IPS-15b (cell line): ENCODE measurements at regions not wholly inside any gene's neighbourhood (a gene's known extent, or its start where the extent isn't known, plus 50 kb on each side); places are given as distances from the start of the nearest gene placed in this dataset.

Source experiments
- H3K27me3 ChIP-seq: one replicate; pipeline ENCODE4 v1.6.1; 2013; ENCODE audit warnings: low read length; ENCODE audit not compliant: control insufficient read depth, insufficient read depth
- H3K36me3 ChIP-seq: one replicate; pipeline ENCODE4 v1.6.1; 2013; ENCODE audit warnings: low read length; ENCODE audit not compliant: control insufficient read depth, insufficient read depth
- H3K4me1 ChIP-seq: one replicate; pipeline ENCODE4 v1.6.1; 2013; ENCODE audit warnings: mild to moderate bottlenecking, low read length; ENCODE audit not compliant: control insufficient read depth, insufficient read depth
- H3K4me3 ChIP-seq: one replicate; pipeline ENCODE4 v1.5.1; 2013; ENCODE audit warnings: low read depth, low read length
- H3K9ac ChIP-seq: one replicate; pipeline ENCODE4 v1.6.1; 2013; ENCODE audit warnings: low read depth, mild to moderate bottlenecking, low read length
- H3K9me3 ChIP-seq: one replicate; pipeline ENCODE4 v1.6.1; 2013; ENCODE audit warnings: mild to moderate bottlenecking, low read length; ENCODE audit not compliant: control insufficient read depth, insufficient read depth

DNA sequence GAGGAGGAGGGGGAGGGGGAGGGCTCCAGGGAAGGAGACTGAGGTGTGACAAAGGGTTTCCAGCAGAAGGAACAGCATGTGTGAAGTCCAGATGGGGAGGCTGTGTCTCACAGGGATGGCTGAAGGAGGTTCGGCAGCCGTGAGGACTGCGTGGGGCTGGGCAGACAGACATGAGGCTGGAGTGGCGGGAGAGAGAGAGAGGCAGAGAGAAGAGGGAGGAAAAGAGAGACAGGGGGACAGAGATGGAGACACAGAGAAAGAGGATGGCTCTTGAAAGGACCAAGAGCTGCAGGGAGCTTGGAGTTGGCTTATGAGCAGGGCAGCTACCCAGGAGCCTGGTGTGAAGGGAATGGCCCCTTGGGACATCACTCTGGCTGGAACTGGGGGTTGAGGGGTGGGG lies 138.9 kb upstream of the ASB18 start:
- no peaks in the 10 kb centered on the region for H3K9me3 ChIP-seq
- no peak overlapping the region for H3K4me3 ChIP-seq
- no peak overlapping the region for H3K9ac ChIP-seq

DNA sequence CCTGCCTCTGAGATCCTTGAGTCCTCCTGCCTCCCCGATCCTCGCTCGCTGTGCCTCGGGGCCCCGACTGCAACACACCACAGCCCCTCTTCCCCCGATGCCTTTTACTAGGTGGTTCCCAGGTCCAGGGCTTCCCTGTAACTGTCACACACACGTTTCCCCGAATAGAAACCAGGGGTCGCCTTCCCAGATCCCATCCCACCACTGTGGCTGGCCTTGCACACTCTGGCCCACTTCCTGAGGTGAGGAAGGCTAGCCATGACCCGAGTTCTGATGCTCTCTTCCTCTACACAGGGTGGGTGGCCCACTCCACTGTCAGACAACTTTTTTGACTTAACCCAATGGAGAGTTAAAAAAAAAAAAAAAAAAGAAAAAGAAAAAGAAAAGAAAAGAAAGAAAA lies 139.6 kb upstream of the ASB18 start:
- Histone ChIP-seq H3K36me3 (no peaks in the 10 kb centered on the region), H3K9ac (no peak overlapping the region), H3K4me3 (no peak overlapping the region), H3K27me3 (no peaks in the 10 kb centered on the region), H3K4me1 (no peaks in the 10 kb centered on the region), H3K9me3 (no peaks in the 10 kb centered on the region)

More for the DNA sequence above, 138.9 kb upstream of the ASB18 start:
- Histone ChIP-seq H3K4me1 (no peaks in the 10 kb centered on the region), H3K36me3 (no peaks in the 10 kb centered on the region), H3K27me3 (no peaks in the 10 kb centered on the region)

DNA sequence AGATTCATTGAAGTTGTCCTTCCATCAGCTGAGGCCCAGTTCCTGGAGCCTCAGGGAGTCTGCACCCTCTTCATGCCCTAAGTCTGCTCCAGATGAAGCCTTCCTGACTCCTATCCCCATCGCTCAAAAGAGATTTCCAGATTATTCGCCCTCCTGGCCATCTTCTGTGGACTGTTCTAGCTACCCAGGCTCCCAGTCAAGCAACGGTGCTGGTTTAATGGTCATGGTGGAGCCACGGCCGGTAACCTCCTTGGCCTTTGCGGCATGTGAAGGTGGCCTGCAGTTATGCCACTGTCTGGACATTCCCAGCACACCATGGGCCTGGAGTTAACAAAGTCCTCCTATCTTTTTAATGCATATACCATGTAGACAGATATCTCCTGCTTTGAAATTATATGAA lies 140.1 kb upstream of the ASB18 start:
- no peaks in the 10 kb centered on the region for H3K9me3 ChIP-seq
- H3K9ac ChIP-seq: no peak overlapping the region
- H3K4me3 ChIP-seq: no peak overlapping the region
- no peaks in the 10 kb centered on the region for H3K27me3 ChIP-seq
- H3K36me3 ChIP-seq: no peaks in the 10 kb centered on the region
- no peaks in the 10 kb centered on the region for H3K4me1 ChIP-seq

- Histone ChIP-seq H3K4me3 (no peak overlapping the region), H3K27me3 (no peaks in the 10 kb centered on the region), H3K9me3 (no peaks in the 10 kb centered on the region), H3K36me3 (no peaks in the 10 kb centered on the region), H3K9ac (no peak overlapping the region), H3K4me1 (no peaks in the 10 kb centered on the region)
Measured at GRCh38 chr2:236405357-236405756, 141.2 kb upstream of the ASB18 start.

- Histone ChIP-seq H3K9ac (no peak overlapping the region), H3K36me3 (no peaks in the 10 kb centered on the region), H3K9me3 (no peaks in the 10 kb centered on the region), H3K4me3 (no peak overlapping the region), H3K27me3 (no peaks in the 10 kb centered on the region), H3K4me1 (no peaks in the 10 kb centered on the region)
Measured at GRCh38 chr2:236408090-236408489, 143.9 kb upstream of the ASB18 start.

- no peaks in the 10 kb centered on the region for H3K27me3 ChIP-seq
- no peaks in the 10 kb centered on the region for H3K9me3 ChIP-seq
Measured at GRCh38 chr2:236408786-236409185, 144.6 kb upstream of the ASB18 start.

GRCh38 chr2:236415684-236416444 lies 151.7 kb upstream of the ASB18 start:
- H3K4me1 ChIP-seq: no peaks in the 10 kb centered on the region
- H3K27me3 ChIP-seq: no peaks in the 10 kb centered on the region
- no peak overlapping the region for H3K4me3 ChIP-seq
- H3K36me3 ChIP-seq: no peaks in the 10 kb centered on the region
- no peak overlapping the region for H3K9ac ChIP-seq
- H3K9me3 ChIP-seq: no peaks in the 10 kb centered on the region

More at GRCh38 chr2:236408786-236409185, 144.6 kb upstream of the ASB18 start:
- H3K4me1 ChIP-seq: no peaks in the 10 kb centered on the region
- H3K36me3 ChIP-seq: no peaks in the 10 kb centered on the region
- no peak overlapping the region for H3K9ac ChIP-seq
- H3K4me3 ChIP-seq: no peak overlapping the region

GRCh38 chr2:236417150-236417549 lies 152.5 kb upstream of the ACKR3 start:
- Histone ChIP-seq H3K4me3 (no peak overlapping the region), H3K36me3 (no peaks in the 10 kb centered on the region), H3K9me3 (no peaks in the 10 kb centered on the region), H3K4me1 (no peaks in the 10 kb centered on the region), H3K27me3 (no peaks in the 10 kb centered on the region), H3K9ac (no peak overlapping the region)

- Histone ChIP-seq H3K4me3 (no peak overlapping the region), H3K36me3 (no peaks in the 10 kb centered on the region), H3K9ac (no peak overlapping the region), H3K4me1 (no peaks in the 10 kb centered on the region), H3K9me3 (no peaks in the 10 kb centered on the region), H3K27me3 (no peaks in the 10 kb centered on the region)
Measured at GRCh38 chr2:236430584-236430983, 139.0 kb upstream of the ACKR3 start.

DNA sequence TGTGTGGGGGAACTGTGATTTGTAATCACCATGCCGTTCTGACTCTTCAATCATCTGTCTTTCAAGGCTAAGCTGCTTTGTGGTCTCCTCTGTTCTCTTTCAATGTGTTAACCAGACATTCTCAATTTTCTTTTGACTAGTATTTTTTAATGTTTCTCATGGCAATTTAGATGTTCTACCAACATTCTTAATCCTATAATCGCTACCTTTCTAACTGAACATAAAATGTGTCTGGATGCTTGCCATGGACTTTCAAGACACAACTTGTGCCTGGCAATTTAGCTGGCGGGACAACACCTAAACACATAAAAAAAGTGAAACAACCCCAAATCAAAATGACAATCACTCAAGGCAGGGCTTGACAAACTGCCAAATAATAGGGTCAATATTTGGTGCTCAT lies 135.0 kb upstream of the ACKR3 start:
- Histone ChIP-seq H3K4me1 (no peaks in the 10 kb centered on the region), H3K27me3 (no peaks in the 10 kb centered on the region)

GRCh38 chr2:236440110-236440881 lies 129.3 kb upstream of the ACKR3 start:
- H3K36me3 ChIP-seq: no peaks in the 10 kb centered on the region
- H3K4me1 ChIP-seq: no peaks in the 10 kb centered on the region
- no peaks in the 10 kb centered on the region for H3K9me3 ChIP-seq
- no peak overlapping the region for H3K4me3 ChIP-seq
- H3K27me3 ChIP-seq: no peaks in the 10 kb centered on the region
- H3K9ac ChIP-seq: no peak overlapping the region

More for the DNA sequence above, 135.0 kb upstream of the ACKR3 start:
- H3K9ac ChIP-seq: no peak overlapping the region
- H3K4me3 ChIP-seq: no peak overlapping the region
- no peaks in the 10 kb centered on the region for H3K9me3 ChIP-seq
- H3K36me3 ChIP-seq: no peaks in the 10 kb centered on the region

DNA sequence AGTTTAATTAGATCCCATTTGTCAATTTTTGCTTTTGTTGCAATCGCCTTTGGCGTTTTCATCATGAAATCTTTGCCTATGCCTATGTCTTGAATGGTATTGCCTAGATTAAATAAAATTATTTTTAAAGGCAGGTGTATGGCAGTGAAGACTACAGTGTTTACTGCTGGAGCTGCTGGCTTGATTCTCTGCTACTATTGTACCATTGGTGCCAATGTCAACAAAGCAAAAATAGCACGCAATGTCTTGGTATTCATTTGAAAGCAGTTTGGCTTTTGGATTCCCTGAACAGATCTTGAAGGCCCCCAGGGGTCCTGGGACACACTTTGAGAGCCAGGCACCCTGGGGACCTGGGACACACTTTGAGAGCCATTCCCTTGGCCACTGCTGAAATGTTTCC lies 125.4 kb upstream of the ACKR3 start:
- Histone ChIP-seq H3K36me3 (no peaks in the 10 kb centered on the region), H3K27me3 (no peaks in the 10 kb centered on the region), H3K4me1 (no peaks in the 10 kb centered on the region), H3K9me3 (no peaks in the 10 kb centered on the region), H3K4me3 (no peak overlapping the region), H3K9ac (no peak overlapping the region)
